MCF 10A (cell line): ENCODE measurements at regions not wholly inside any gene's neighbourhood (a gene's known extent, or its start where the extent isn't known, plus 50 kb on each side); places are given as distances from the start of the nearest gene placed in this dataset.

Experiments used
- BruUV-seq: library from RNA; stranded (reverse); fragments of 400-500 nt; replicated peaks from 2 replicates; lab custom pipeline; 2021; lab: Mats Ljungman, UMichigan
- CTCF ChIA-PET: fragments of 300-600 bp; sonication (Branson Sonifier 250); formaldehyde crosslinking; extraction: SDS; loops from one replicate; lab custom pipeline; 2021; ENCODE audit warnings: antibody characterized with exemption, inconsistent platforms; lab: Yijun Ruan, JAX
- POLR2A ChIA-PET: fragments of 300-600, 350-650 bp; sonication (Branson Sonifier 250); formaldehyde crosslinking; extraction: SDS; loops from one replicate; lab custom pipeline; 2020; ENCODE audit warnings: antibody characterized with exemption, inconsistent platforms; lab: Yijun Ruan, JAX
- DNase-seq: peaks from one replicate; pipeline ENCODE4 v3.0.0-alpha.2; 2018; ENCODE audit not compliant: unreplicated experiment
- H3K27ac Mint-ChIP-seq: one replicate; pipeline ENCODE4 v1.8.0; 2022; ENCODE audit warnings: mild to moderate bottlenecking, low read depth, mixed read lengths; ENCODE audit not compliant: unreplicated experiment
- H3K27me3 Mint-ChIP-seq: one replicate; pipeline ENCODE4 v1.8.0; 2022; ENCODE audit warnings: mixed read lengths; ENCODE audit not compliant: insufficient read depth, unreplicated experiment
- H3K36me3 Mint-ChIP-seq: one replicate; pipeline ENCODE4 v1.8.0; 2022; ENCODE audit warnings: mild to moderate bottlenecking, moderate library complexity, mixed read lengths; ENCODE audit not compliant: insufficient read depth, unreplicated experiment
- H3K4me1 Mint-ChIP-seq: one replicate; pipeline ENCODE4 v1.8.0; 2022; ENCODE audit warnings: mixed read lengths; ENCODE audit not compliant: insufficient read depth, unreplicated experiment
- H3K4me3 Mint-ChIP-seq: one replicate; pipeline ENCODE4 v1.8.0; 2022; ENCODE audit warnings: mild to moderate bottlenecking, moderate library complexity, mixed read lengths; ENCODE audit not compliant: unreplicated experiment
- H3K9me3 Mint-ChIP-seq: one replicate; pipeline ENCODE4 v1.8.0; 2022; ENCODE audit warnings: mixed read lengths; ENCODE audit not compliant: unreplicated experiment
- CTCF ChIP-seq: fragments of 200-600 bp; IDR thresholded peaks from one replicate; pipeline ENCODE4 v1.8.0; 2022; ENCODE audit warnings: antibody characterized with exemption, mild to moderate bottlenecking; ENCODE audit not compliant: unreplicated experiment
- intact Hi-C: fragments of 100-400 bp; cut with micrococcal nuclease; formaldehyde crosslinking; loops from 2 replicates; pipeline ENCODE4 v1.14.1; 2022

- H3K27me3 Mint-ChIP-seq = no peaks in the 10 kb centered on the region
These were observed 1213.6 kb downstream of the VRK1 start for GRCh38 chr14:98010784-98011183.

GRCh38 chr14:98014851-98015615 is 1217.9 kb downstream of the VRK1 start:
- Mint-ChIP-seq H3K27ac (no peak overlapping the region), H3K4me1 (no peaks in the 10 kb centered on the region), H3K9me3 (no peaks in the 10 kb centered on the region), H3K27me3 (no peaks in the 10 kb centered on the region), H3K4me3 (no peak overlapping the region), H3K36me3 (no peaks in the 10 kb centered on the region)
- no peak for DNase-seq
- intact Hi-C loops = no loop called here
- POLR2A ChIA-PET = interaction anchor here (0.7 kb wide), 1 partner anchor 22 kb away, joined by 3 read pairs; no protein-coding TSS in a partner anchor
- TF ChIP-seq CTCF = no peak
- BruUV-seq = no TSS peak
- CTCF ChIA-PET = interaction anchor here (0.6 to 1.2 kb wide), 2 partner anchors 36 to 134 kb away, joined by 3 to 7 read pairs; no protein-coding TSS in a partner anchor

More at GRCh38 chr14:98010784-98011183, 1213.6 kb downstream of the VRK1 start:
- no peak for DNase-seq
- H3K27ac Mint-ChIP-seq = no peak overlapping the region
- intact Hi-C loops = no loop called here
- no peak overlapping the region for H3K4me3 Mint-ChIP-seq
- TF ChIP-seq CTCF = no peak
- POLR2A ChIA-PET = no interaction called here
- H3K4me1 Mint-ChIP-seq = peaks cover 6% of the 10 kb centered on the region
- no peaks in the 10 kb centered on the region for H3K36me3 Mint-ChIP-seq
- CTCF ChIA-PET = interaction anchor here (0.6 kb wide), 1 partner anchor 45 kb away, joined by 5 read pairs; no protein-coding TSS in a partner anchor
- no peaks in the 10 kb centered on the region for H3K9me3 Mint-ChIP-seq
- no TSS peak for BruUV-seq

GRCh38 chr14:98015921-98016320 is 1218.7 kb downstream of the VRK1 start:
- ChIA-PET CTCF (interaction anchor here (0.6 to 1.2 kb wide), 2 partner anchors 37 to 133 kb away, joined by 3 to 7 read pairs; no protein-coding TSS in a partner anchor), POLR2A (no interaction called here)
- no peaks in the 10 kb centered on the region for H3K9me3 Mint-ChIP-seq
- no peak for DNase-seq
- intact Hi-C loops = no loop called here
- no peak overlapping the region for H3K27ac Mint-ChIP-seq
- TF ChIP-seq CTCF = no peak
- H3K4me3 Mint-ChIP-seq = no peak overlapping the region
- H3K27me3 Mint-ChIP-seq = no peaks in the 10 kb centered on the region
- no peaks in the 10 kb centered on the region for H3K4me1 Mint-ChIP-seq
- no peaks in the 10 kb centered on the region for H3K36me3 Mint-ChIP-seq
- BruUV-seq = no TSS peak

GRCh38 chr14:98018628-98019027 is 1221.4 kb downstream of the VRK1 start:
- ChIA-PET POLR2A (no interaction called here), CTCF (interaction anchor here (0.8 kb wide), 1 partner anchor 258 kb away, joined by 4 read pairs; no protein-coding TSS in a partner anchor)
- no TSS peak for BruUV-seq
- intact Hi-C loops = no loop called here
- H3K27ac Mint-ChIP-seq = no peak overlapping the region
- no peak for TF ChIP-seq CTCF
- no peak for DNase-seq
- H3K4me1 Mint-ChIP-seq = no peaks in the 10 kb centered on the region
- H3K36me3 Mint-ChIP-seq = no peaks in the 10 kb centered on the region
- no peaks in the 10 kb centered on the region for H3K9me3 Mint-ChIP-seq
- no peaks in the 10 kb centered on the region for H3K27me3 Mint-ChIP-seq
- no peak overlapping the region for H3K4me3 Mint-ChIP-seq
